Gastroesophageal sphincter (tissue), 3 donors: ENCODE measurements at regions not wholly inside any gene's neighbourhood (a gene's known extent, or its start where the extent isn't known, plus 50 kb on each side); places are given as distances from the start of the nearest gene placed in this dataset.

Experiments used
- POLR2A ChIP-seq, 2 donors: fragments of 450-650 bp; IDR thresholded peaks; one replicate each; pipeline ENCODE4 v1.6.1; 2017; ENCODE audit warnings: antibody characterized with exemption in 2 of 2, mild to moderate bottlenecking in 2 of 2, moderate library complexity in 1 of 2
- POLR2AphosphoS5 ChIP-seq: sonication (generic); formaldehyde crosslinking; IDR thresholded peaks from one replicate; pipeline ENCODE4 v1.6.1; 2017; ENCODE audit warnings: antibody characterized with exemption
- TF ChIP-seq, protein P1 (sequence below), 4 experiments: fragments of 200-600 bp in 2 of 4; fragments of 450-650 bp in 2 of 4; sonication (generic) in 1 of 4; IDR thresholded peaks; one replicate each; pipeline ENCODE4 v1.5.1; 2017 to 2019; ENCODE audit warnings: antibody characterized with exemption in 4 of 4, mild to moderate bottlenecking in 2 of 4, moderate library complexity in 2 of 4

DNA sequence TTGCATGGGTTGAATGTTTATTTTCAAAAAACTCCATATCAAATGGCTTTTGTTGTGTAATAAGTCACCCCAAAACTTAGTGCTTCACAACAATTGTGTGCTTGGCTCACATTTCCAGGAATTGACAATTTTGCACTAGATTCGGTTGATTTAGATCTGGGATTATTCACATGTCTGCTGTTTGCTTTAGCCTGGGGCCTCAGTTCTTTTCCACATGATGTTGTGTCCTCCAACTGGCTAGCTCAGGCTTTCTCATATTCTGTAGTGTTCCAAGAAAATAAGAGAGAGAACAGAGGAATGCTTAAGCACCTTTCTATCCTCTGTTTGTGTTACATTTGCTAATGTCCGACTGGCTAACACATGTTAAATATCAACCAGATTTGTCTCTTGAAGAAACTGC, 281.5 kb upstream of the ADGRL4 start:
- TF ChIP-seq POLR2A (IDR thresholded peaks at IDR 0.05): no peak
- TF ChIP-seq, protein P1, sequence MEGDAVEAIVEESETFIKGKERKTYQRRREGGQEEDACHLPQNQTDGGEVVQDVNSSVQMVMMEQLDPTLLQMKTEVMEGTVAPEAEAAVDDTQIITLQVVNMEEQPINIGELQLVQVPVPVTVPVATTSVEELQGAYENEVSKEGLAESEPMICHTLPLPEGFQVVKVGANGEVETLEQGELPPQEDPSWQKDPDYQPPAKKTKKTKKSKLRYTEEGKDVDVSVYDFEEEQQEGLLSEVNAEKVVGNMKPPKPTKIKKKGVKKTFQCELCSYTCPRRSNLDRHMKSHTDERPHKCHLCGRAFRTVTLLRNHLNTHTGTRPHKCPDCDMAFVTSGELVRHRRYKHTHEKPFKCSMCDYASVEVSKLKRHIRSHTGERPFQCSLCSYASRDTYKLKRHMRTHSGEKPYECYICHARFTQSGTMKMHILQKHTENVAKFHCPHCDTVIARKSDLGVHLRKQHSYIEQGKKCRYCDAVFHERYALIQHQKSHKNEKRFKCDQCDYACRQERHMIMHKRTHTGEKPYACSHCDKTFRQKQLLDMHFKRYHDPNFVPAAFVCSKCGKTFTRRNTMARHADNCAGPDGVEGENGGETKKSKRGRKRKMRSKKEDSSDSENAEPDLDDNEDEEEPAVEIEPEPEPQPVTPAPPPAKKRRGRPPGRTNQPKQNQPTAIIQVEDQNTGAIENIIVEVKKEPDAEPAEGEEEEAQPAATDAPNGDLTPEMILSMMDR (IDR thresholded peaks at IDR 0.05): no peak
- TF ChIP-seq POLR2AphosphoS5: no peak
